ENCODE measurements at regions not wholly inside any gene's neighbourhood (a gene's known extent, or its start where the extent isn't known, plus 50 kb on each side); places are given as distances from the start of the nearest gene placed in this dataset.

DNA sequence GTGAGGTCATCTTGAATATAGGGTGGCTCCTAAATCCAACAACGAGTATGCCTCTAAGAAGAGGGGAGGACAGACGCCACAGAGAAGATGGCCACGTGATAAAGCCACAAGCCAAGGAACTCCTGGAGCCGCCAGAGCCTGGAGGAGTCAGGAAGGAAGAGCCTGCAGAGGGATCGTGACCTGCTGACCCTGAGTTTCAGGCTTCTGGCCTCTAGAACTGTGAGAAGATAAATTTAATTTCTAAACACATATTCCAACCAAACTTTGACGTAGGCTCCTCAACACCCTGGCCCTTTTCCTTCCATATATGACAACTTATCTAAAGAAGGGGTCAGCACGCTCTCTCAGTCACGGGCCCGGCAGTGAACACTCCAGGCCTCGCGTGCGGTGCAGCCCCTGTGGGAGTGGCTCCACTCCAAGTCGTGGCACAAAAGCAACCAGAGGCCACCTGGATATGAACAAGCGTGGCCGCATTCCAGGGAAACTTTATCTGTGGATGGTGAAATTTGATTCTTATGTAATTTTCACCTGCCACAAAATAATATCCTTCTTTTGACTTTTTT, 138.6 kb upstream of the AJAP1 start:
- DNase-seq, result no peak

DNA sequence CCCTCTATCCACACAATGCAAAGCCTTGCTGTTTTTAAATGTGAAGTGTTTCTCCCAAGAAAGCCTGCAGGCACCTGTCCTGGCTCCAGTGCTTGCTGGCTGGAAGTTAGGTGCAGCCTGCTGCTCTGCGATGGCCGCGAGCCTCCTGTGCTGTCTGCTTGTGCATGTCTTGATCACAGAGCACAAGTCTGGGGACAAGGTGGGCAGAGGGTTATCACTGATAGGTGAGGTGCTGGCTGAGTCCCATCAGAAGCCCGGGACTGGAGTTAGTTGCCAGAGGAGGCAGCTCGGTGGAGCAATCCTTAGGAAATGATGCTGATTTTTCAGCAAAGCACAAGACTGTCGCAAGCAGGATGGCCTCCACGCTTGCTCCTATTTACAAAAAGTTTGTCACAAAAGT, 137.8 kb upstream of the AJAP1 start:
- no peak for DNase-seq

DNA sequence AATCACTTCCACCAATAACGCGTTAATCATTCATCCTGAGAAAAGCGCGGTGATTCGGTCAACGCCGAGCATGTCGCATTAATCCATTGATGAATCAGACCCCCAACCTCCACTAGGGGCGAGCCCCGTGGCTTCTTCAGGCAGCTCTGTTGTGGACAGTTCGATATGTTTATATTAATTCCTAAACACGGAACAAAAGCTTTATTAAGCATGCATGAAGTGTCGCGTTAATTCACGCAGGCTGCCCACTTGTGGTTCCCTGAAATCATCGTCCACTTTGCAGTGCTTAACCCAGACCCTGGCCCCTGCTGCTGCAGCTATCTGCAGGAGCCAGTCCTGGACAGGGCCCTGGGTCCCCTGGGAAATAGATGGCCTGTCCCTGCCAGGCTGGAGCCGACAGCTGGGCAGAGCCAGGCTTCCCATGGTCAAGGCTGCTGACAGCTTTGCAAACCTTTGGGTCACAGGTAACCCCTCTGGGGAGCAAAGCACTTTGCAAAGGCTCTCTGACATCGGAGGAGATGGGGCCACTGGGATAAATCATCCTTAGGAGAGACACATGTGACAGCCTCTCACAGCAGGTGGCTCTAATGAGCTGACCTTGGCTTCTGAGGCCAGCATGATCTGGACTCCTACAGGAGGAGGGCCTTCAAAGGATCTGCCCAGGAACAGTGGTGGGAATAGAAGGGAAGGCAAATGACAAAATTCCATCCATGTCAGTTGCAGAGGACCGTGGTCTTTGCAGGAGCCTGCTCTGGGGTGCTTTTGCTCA, 137.0 kb upstream of the AJAP1 start:
- DNase-seq, result no peak

DNA sequence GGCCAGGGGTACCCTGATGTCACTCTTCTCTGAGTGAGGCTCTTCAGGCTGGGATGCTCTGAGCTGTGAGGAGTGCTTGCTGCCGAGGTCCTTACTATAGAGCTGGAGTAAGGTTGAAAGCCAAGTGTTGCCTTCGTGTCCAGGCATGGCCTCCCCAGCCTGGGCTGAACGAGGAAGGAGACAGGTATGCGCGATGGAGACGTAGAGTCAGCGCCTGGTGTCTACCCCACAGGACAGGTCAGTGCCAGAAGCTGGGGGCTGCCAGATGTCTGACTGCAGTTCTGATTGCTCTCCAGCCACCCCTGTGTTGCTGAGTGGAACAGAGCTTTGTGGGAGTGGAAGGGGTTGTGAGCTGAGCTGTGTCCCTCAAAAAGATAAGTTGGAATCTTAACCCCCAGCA, 135.8 kb upstream of the AJAP1 start:
- no peak for DNase-seq

DNA sequence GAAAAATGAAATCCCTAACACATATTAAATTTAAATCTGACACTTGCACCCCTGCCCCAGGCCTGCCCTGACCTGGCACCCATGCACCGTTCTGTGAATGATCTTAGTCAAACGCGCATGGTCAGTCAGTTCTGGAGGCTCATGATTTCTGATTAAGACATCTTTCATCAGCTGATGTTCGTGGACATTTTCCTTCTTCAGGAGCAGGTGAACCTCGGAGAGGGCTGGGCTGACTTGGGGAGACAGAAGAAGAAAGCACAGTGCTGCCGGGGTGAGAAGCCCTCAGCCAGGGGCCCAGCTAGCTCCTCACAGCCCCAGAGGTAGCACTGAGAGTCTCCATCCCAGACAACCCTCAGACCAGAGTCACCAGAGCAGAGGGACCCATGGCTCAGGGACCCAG, 134.5 kb upstream of the AJAP1 start:
- DNase-seq, result no peak

DNA sequence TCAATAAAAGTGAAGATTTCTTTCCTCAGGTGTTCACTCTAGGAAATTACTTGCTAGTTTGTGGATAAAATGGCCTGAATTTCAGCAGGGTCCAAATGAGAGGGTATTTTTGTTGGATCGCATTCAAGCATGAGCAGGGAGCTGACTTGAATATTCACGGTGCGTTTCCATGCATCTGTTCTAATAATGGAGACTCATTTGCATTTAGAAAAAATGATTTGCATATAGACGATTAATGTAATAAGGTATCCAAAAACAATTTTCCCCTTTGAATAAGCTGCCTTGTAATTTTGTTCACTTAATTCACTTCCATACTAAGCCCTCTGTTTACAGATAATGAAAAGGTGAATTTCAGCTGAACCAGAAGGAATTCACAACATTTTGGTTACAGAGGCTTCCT, 130.9 kb upstream of the AJAP1 start:
- DNase-seq, result no peak

DNA sequence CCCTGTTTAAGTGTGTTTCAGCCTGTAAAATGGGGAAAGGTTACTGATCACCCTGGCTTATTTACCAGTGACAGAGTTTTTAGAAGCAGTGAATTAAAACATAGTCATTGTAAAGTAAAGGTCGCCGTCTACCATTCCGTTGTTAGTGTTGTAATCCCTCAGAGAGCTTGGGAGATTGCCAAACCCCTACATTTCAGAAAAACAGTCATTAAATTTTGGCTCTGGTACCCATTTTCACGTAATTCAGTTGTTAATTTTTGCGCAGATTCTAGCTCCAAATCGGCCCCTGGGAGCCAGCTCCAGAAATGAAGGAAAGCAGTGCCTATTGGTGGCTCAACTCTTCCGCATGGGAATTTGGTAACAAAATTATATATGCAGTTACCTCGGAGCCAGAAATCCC, 127.7 kb upstream of the AJAP1 start:
- DNase-seq, result no peak

DNA sequence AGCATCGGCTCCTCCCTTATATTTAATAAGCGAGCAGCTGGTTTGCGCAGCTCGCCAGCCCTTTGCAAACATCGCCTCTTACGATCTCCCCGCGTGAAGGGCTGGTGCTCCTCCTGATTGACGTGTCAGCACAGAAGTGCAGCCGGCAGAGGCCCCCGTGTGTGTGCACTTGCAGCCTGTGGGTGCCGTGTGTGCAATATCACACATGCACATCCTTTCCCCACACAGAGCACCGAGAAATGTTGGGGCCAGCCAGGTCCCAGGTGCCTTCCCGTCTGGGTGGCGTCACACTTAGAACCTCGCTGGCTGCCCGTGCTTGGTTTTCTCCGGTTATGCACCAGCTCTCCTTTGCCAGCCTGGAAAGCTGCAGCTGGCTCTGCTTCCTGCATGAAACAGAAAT, 126.6 kb upstream of the AJAP1 start:
- no peak for DNase-seq

DNA sequence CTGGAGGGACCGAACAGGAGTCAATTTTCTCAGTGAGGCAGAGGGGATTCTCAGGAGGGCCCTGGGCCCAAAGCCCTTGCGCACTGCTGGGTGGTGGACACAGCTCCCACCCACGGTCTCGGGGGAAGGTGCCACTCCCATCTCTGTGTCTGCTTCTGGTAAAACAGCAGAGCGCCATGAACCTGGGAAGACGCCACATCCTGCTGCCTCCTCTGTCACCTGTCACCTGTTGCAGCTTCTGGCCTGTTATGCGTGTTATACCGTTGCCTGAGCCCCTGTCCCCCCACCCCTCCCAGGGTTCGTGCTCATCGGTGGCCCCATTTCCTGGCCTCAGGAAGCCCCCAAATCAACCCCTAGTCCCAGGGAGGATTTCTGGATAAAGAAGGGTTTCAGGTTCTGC, 125.8 kb upstream of the AJAP1 start:
- no peak for DNase-seq

DNA sequence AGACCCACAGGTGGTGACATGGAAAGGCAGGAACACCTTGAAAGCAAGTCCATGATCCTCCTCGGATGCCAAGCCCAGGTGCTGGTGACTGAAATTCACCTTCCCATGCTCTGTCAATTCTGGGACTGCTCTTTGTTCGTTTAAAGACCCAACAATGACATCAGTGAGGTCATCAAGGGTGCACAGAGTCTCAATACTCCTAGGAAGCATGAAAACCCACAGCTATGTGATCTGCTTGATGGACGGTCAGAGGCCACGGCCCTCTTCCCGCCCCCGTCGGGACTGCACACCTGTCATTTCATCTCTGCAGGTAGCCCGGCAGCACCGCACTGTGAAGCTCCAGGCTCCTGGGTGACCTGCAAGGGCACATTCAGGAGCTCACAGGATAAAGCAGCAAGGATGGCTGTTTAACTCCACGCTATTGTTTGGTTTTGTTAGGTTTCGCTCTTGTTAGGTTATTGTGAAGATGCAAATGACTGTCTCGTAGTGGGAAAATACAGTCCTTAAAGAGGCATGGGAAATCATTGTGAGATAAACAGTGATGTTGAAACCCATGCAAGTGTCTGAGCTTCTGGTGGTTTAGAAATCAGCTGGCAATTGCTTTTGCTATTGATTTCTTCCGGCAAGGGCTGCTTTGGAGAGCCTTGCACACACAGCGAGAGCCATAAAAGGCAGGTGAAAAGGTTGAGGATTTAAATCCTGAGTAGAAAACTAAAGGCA, 124.8 kb upstream of the AJAP1 start:
- no peak for DNase-seq

DNA sequence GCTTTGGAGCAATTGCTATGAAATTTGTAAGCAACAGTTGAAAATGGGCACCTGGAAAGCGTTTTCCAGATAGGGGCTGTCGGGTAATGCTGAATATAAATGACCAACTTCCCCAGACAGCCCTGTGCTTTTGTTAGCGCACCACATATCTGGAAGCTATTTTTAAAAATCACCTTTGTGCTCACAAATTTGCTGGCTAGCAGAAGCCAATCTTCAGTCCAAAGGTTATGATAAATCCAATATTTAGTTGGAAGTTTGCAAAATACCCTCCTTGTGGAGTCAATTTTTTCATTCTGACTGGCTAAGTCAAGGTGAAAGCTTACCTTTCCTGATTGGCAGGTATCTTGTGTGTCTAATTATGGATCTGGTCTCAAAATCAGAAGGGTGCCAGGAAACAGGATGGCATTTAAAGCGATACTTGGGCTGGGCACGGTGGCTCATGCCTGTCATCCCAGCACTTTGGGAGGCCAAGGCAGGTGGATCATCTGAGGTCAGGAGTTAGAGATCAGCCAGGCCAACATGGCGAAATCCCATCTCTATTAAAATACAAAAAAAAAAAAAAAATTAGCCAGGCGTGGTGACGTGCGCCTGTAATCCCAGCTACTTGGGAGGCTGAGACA, 124.1 kb upstream of the AJAP1 start:
- no peak for DNase-seq

DNA sequence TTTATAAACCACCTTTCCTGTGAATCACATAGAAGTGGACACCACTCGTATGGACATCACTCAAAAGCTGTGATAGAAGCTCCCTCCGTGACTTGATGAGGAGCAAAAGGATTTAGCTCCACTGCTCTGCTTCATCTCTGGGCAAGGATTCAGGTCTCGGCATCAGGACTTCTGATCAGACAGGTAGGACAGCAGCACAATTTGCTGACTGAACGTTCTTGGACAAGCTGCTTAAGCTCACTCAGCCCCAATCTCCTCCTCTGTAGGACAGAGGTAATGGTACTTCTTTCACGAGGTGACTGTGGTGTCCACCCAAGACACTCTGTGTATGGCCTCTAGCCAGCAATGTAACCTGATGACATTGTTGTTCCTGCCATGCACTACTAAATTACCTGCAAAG, 122.6 kb upstream of the AJAP1 start:
- no peak for DNase-seq

DNA sequence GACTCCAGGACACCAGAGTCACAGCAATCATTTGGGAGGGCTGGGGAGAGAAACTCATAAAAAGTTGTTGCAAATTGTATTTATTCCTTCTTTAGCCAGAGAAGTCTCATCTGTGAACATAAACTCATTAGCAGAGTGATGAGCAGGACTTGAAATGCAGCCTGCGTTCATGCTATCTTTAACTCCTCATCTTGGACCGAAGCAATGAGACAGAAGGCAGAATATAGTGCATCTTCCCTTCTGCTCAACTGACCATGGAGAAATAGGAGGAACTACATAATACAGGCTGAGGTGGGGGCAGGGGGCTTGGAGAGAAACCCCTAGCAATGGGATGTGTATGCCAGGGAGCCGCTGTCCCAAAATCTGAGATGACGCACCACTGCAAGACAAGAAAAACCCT, 121.8 kb upstream of the AJAP1 start:
- no peak for DNase-seq

DNA sequence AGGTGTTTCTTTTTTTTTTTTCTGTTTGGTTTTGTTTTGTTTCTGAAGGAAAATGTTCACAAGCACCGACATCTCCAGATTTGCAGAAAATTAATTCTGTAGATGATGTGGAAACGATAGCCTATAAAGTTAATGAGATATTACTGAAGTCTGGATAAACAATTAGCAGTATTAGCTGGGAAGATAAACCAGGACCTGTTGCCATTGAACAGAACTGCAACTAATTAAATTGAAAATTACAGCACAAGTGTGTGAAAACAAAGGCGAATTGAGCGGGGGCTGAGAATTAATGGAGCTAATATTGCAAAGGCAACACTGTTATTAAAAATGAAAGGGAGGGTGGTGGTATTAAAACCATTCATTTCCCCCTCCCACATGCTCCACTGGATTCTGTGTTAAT, 107.5 kb upstream of the AJAP1 start:
- no peak for DNase-seq

DNA sequence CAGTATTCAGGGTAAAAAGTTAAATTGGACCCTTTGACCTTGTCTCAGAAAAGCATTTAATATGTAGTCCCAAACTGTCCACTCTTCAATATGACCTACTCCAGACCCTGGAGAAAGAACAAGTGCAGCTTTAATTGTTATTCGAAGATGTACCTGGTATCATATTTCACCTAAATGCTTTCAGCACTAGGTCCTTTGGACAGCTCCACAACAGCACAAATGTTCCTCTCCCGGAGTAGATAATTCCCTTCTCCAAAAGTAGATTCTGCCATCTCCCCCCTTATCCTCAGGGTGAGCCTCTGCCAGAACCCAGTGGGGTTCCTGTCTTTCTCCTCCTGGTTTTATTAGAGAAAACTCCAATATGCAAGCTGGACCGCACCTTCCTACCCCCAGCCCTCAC, 104.5 kb upstream of the AJAP1 start:
- DNase-seq, result no peak

DNA sequence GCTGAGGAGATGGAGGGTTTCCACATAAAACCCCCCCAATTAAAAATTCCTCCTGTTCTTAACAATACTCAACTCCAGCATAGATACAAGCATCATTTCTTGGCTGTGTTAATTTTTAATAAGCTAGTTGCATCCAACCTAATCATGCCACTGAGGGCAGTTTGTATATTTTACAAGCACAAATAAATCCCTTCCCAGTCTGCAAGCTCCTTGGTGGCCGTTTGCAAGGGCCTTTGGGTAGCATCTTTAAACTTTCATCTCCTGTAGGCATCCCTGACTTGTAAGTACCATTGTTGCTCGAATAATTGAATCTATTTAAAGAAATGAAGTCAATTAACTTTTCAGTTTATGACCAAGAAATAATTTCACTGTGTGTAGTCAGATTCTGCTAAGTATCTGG, 103.5 kb upstream of the AJAP1 start:
- no peak for DNase-seq

DNA sequence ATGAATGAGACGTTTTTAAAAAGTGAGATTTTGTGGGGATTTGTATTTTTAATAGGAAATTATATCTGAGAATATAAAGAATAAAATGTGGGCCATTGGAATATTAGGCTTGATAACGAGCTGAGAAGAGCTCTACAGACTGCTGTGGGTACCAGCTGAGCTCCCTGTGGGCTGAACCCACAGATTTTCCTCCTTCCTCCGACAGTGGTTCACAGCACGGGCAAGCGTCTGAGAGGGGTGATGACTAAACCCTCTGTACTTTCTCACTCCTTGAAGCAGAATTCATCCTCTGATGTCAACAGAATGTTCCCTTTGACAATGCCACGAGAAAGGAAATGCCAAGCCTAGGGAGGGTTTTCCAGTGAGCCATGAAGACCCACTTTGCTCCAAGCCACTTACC, 102.7 kb upstream of the AJAP1 start:
- DNase-seq, result no peak

DNA sequence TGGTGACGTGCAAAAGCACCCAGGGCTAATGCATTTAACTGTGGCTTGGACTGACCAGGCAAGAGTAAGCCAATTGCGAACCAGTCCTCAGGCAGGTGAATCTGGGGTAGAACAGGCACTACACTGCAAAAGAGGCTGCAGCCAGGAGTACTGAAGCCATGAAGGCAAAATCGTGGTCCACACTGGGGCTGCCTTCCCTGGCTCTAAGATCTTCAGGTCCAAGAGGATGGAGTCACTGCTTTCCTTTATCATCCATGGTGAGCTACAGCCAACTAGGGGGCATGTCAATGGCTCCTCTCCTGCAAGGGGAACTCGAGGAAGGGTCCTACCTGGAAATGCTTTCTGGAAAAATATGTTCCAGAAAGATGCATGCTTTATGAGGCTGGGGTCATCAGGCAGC, 100.6 kb upstream of the AJAP1 start:
- no peak for DNase-seq

DNA sequence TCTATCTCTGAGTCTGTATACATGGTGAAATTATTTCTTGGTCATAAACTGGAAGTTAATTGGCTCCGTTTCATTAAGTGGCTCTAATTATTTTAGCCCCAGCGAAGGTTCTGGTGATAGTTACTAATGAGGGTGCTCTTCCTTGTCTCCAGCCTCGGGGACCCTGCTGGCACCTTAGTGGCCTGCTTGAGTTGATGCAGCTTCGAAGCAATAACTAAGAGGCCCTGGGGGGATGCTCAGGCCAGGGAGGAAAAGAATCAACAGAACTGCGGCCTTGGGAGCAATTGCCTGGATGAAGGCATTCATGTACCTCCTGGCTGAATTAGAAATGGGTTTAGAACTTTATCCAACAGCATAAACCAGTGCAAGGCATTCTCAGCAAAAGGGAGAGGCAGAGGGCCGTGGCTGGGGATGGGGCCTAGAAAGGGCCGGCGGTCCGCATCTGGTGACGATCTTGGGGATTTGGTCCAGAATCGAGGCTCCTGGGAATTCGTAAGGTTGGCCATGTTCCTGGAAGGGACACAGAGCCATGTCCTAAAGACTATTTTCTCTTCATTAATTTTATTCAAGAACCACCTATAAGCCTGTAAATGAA, 100.0 kb upstream of the AJAP1 start:
- DNase-seq, result no peak

DNA sequence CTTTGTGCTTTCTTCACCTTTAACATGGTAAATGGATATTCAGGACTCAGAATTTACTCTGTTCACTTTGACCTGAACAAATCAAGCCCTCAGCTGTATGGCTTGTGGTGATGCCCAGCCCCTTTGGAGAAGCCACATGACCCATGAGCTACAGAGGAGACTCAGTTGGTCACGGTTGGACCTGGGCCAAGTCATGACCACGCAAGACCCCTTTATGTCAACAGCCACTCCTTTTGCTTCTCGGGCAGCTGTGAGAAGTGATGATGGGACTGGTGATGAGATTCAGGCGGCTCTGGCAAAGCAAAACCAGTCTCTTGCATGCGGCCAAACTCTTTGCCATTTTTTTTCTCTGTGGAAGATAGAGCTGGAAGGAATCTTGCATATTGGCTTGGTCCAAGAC, 96.5 kb upstream of the AJAP1 start:
- DNase-seq, result no peak

DNA sequence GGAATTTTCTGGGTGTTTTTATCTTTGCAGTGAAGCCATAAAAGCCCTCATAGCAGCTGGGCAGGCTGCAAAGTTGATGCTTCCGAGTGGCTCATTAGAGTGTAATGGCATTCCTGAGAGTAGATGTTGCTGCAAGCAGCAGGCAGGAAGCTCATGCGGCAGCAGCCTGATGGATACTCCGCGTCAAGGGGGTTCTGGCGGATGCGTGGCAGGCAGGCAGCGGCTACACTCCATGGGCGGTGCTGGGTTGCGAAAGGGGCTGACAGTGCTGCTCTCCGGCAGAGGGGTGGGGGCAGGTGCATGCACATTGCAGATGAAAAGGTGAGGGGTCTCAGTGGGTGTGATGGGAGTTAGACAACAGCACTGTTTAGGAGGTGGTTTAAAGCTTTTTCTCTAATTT, 93.2 kb upstream of the AJAP1 start:
- no peak for DNase-seq

DNA sequence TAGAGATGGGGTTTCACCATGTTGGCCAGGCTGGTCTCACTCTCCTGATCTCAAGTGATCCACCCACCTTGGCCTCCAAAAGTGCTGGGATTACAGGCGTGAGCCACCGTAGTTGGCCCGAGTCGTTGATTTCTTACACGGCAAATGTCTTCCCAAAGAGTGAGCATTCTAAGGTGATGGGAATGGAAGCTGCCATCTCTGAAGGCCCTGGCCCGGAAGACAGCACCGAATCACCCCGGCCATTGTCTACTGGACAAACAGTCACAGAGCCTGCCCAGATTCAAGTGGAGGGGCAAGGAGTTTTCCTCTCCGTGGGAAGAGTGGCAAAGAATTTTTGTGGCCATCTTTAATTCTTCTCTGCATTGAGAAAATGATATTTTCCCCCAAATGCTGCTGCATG, 92.1 kb upstream of the AJAP1 start:
- no peak for DNase-seq

DNA sequence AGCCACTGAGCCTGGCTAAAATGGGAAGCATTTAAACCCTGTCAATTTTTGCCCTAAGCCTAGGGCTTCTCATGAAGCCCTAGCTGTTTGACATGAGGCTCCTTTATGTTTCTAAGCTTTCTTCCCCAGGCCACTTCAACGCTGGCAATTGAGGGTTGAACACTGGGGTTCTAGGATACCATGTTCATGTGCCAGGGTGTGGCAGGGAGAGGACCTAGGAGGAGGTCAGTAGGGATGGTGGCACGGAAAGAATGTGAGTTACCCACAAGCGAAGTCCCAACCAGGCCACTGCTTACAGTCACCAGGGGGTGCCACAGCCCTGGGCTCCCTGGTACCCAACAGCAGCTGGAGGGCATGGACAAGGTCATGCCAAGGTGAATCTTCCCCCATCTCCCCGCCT, 90.8 kb upstream of the AJAP1 start:
- DNase-seq, result no peak

DNA sequence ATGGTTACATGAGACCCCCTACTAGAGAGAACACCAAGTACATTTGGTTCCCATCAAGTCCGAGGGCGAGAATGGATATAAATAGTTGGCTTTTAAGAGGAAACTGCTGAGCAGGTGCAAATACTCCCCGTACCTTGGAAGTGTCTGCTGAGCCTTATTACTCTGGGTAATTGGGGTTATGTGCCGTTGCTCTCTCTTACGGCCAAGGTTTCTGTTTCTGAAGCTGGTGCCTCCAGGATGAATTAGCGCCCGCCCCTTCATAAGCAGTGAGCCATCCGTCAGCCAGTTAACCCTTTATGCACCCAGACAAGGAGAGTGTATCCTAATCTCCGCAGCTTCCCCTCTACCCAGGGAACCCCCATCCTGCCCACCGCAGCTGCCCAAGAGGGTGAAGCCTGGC, 90.4 kb upstream of the AJAP1 start:
- DNase-seq, result no peak

Measured in DMS53 (cell line).